ENCODE measurements at regions not wholly inside any gene's neighbourhood (a gene's known extent, or its start where the extent isn't known, plus 50 kb on each side); places are given as distances from the start of the nearest gene placed in this dataset.

DNA sequence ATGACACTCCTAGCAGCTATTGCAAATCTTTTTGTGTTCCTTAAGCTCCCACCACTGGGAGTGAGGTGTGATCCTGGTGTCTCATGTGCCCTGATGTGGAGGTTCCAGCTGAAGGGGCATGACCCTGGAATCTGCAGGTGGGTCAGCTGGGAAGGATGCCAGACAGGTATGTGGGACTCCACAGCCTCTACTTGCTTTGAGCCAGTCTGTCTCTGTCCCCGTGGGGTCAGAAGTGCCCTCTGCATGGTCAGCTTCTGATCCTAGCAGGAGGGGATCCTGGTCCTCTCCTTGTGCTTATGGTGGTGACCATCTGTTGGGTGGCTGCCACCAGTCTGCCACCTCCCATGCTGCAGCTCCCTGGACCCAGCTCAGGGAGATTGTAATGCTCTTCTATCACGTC is 51.1 kb upstream of the COMTD1 start:
- no peaks in the 10 kb centered on the region for H3K36me3 ChIP-seq (ENCODE audit: insufficient read depth)
- Mint-ChIP-seq H3K4me1 (peaks cover 19% of the 10 kb centered on the region), H3K27me3 (ENCODE audit: insufficient read depth, low read depth, poor library complexity) (peaks cover 17% of the 10 kb centered on the region), H3K27ac (no peak overlapping the region), H3K36me3 (ENCODE audit: low read depth) (no peaks in the 10 kb centered on the region), H3K4me3 (no peak overlapping the region), H3K9me3 (no peaks in the 10 kb centered on the region; the same call in 2 of the 3 replicates)
- H3K4me1 ChIP-seq (ENCODE audit: insufficient read depth) = peaks cover 9% of the 10 kb centered on the region
- no peaks in the 10 kb centered on the region for H4K20me1 ChIP-seq (replicated peaks; ENCODE audit: insufficient read depth)
- DNase-seq (ENCODE audit: low spot score) = no peak
- no peaks in the 10 kb centered on the region for H3F3A ChIP-seq (replicated peaks; ENCODE audit: low read depth)
- H2AFZ ChIP-seq = no peak overlapping the region
- peaks cover 7% of the 10 kb centered on the region; the same call in 1 of the 2 replicates for H3K9me2 ChIP-seq (ENCODE audit: insufficient read depth)
- H3K27me3 ChIP-seq (ENCODE audit: insufficient read depth) = peaks cover 16% of the 10 kb centered on the region; the same call in 1 of the 2 replicates
- H3K27ac ChIP-seq (ENCODE audit: low read depth) = no peak overlapping the region
- no peaks in the 10 kb centered on the region for H3K79me2 ChIP-seq (replicated peaks; ENCODE audit: insufficient read depth)
- no peak overlapping the region for H3K4me3 ChIP-seq
- no peak for ATAC-seq
- TF ChIP-seq NANOG (IDR thresholded peaks at IDR 0.05; ENCODE audit: borderline replicate concordance) (no peak), CREB1 (CRISPR knock-in tag; IDR thresholded peaks at IDR 0.05; ENCODE audit: low read depth) (no peak), STAT1 (IDR thresholded peaks at IDR 0.05; ENCODE audit: unreplicated experiment) (no peak), REST (IDR thresholded peaks at IDR 0.05; ENCODE audit: unreplicated experiment) (no peak), JUNB (IDR thresholded peaks at IDR 0.05; ENCODE audit: unreplicated experiment) (no peak), ZNF114 (CRISPR knock-in tag; IDR thresholded peaks at IDR 0.05) (no peak), EZH2 (IDR thresholded peaks at IDR 0.05; ENCODE audit: low read depth, unreplicated experiment) (no peak), POLR2AphosphoS5 (IDR thresholded peaks at IDR 0.05; ENCODE audit: low read depth) (no peak), ZNF331 (CRISPR knock-in tag; IDR thresholded peaks at IDR 0.05; ENCODE audit: low read depth) (no peak), EZH2phosphoT487 (IDR thresholded peaks at IDR 0.05; ENCODE audit: unreplicated experiment) (no peak)
- TF ChIP-seq, protein P1, sequence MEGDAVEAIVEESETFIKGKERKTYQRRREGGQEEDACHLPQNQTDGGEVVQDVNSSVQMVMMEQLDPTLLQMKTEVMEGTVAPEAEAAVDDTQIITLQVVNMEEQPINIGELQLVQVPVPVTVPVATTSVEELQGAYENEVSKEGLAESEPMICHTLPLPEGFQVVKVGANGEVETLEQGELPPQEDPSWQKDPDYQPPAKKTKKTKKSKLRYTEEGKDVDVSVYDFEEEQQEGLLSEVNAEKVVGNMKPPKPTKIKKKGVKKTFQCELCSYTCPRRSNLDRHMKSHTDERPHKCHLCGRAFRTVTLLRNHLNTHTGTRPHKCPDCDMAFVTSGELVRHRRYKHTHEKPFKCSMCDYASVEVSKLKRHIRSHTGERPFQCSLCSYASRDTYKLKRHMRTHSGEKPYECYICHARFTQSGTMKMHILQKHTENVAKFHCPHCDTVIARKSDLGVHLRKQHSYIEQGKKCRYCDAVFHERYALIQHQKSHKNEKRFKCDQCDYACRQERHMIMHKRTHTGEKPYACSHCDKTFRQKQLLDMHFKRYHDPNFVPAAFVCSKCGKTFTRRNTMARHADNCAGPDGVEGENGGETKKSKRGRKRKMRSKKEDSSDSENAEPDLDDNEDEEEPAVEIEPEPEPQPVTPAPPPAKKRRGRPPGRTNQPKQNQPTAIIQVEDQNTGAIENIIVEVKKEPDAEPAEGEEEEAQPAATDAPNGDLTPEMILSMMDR (conservative IDR thresholded peaks at IDR 0.05; ENCODE audit: low read depth in 2 of 2) = no peak
- TF ChIP-seq, protein P2, sequence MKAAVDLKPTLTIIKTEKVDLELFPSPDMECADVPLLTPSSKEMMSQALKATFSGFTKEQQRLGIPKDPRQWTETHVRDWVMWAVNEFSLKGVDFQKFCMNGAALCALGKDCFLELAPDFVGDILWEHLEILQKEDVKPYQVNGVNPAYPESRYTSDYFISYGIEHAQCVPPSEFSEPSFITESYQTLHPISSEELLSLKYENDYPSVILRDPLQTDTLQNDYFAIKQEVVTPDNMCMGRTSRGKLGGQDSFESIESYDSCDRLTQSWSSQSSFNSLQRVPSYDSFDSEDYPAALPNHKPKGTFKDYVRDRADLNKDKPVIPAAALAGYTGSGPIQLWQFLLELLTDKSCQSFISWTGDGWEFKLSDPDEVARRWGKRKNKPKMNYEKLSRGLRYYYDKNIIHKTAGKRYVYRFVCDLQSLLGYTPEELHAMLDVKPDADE (IDR thresholded peaks at IDR 0.05) = no peak
- TF ChIP-seq, protein P3, sequence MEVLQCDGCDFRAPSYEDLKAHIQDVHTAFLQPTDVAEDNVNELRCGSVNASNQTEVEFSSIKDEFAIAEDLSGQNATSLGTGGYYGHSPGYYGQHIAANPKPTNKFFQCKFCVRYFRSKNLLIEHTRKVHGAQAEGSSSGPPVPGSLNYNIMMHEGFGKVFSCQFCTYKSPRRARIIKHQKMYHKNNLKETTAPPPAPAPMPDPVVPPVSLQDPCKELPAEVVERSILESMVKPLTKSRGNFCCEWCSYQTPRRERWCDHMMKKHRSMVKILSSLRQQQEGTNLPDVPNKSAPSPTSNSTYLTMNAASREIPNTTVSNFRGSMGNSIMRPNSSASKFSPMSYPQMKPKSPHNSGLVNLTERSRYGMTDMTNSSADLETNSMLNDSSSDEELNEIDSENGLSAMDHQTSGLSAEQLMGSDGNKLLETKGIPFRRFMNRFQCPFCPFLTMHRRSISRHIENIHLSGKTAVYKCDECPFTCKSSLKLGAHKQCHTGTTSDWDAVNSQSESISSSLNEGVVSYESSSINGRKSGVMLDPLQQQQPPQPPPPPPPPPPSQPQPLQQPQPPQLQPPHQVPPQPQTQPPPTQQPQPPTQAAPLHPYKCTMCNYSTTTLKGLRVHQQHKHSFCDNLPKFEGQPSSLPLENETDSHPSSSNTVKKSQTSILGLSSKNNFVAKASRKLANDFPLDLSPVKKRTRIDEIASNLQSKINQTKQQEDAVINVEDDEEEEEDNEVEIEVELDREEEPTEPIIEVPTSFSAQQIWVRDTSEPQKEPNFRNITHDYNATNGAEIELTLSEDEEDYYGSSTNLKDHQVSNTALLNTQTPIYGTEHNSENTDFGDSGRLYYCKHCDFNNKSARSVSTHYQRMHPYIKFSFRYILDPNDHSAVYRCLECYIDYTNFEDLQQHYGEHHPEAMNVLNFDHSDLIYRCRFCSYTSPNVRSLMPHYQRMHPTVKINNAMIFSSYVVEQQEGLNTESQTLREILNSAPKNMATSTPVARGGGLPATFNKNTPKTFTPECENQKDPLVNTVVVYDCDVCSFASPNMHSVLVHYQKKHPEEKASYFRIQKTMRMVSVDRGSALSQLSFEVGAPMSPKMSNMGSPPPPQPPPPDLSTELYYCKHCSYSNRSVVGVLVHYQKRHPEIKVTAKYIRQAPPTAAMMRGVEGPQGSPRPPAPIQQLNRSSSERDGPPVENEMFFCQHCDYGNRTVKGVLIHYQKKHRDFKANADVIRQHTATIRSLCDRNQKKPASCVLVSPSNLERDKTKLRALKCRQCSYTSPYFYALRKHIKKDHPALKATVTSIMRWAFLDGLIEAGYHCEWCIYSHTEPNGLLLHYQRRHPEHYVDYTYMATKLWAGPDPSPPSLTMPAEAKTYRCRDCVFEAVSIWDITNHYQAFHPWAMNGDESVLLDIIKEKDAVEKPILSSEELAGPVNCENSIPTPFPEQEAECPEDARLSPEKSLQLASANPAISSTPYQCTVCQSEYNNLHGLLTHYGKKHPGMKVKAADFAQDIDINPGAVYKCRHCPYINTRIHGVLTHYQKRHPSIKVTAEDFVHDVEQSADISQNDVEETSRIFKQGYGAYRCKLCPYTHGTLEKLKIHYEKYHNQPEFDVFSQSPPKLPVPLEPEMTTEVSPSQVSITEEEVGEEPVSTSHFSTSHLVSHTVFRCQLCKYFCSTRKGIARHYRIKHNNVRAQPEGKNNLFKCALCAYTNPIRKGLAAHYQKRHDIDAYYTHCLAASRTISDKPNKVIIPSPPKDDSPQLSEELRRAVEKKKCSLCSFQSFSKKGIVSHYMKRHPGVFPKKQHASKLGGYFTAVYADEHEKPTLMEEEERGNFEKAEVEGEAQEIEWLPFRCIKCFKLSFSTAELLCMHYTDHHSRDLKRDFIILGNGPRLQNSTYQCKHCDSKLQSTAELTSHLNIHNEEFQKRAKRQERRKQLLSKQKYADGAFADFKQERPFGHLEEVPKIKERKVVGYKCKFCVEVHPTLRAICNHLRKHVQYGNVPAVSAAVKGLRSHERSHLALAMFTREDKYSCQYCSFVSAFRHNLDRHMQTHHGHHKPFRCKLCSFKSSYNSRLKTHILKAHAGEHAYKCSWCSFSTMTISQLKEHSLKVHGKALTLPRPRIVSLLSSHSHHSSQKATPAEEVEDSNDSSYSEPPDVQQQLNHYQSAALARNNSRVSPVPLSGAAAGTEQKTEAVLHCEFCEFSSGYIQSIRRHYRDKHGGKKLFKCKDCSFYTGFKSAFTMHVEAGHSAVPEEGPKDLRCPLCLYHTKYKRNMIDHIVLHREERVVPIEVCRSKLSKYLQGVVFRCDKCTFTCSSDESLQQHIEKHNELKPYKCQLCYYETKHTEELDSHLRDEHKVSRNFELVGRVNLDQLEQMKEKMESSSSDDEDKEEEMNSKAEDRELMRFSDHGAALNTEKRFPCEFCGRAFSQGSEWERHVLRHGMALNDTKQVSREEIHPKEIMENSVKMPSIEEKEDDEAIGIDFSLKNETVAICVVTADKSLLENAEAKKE (CRISPR knock-in tag; IDR thresholded peaks at IDR 0.05) = no peak
- H3K4me2 ChIP-seq = no peak overlapping the region
